Stomach (tissue), 4 donors: ENCODE measurements at regions not wholly inside any gene's neighbourhood (a gene's known extent, or its start where the extent isn't known, plus 50 kb on each side); places are given as distances from the start of the nearest gene placed in this dataset.

ENCODE experiments used
- CTCF ChIP-seq, 7 experiments: fragments of 450-650 bp in 4 of 7; fragments of 200-600 bp in 3 of 7; sonication (generic) in 3 of 7; IDR thresholded peaks; one replicate each; pipeline ENCODE4 v1.5.1; 2016 to 2019; ENCODE audit warnings: antibody characterized with exemption in 7 of 7, control low read depth in 2 of 7, mild to moderate bottlenecking in 1 of 7
- EP300 ChIP-seq: sonication (generic); formaldehyde crosslinking; IDR thresholded peaks from one replicate; pipeline ENCODE4 v1.6.1; 2017; ENCODE audit warnings: antibody characterized with exemption
- POLR2AphosphoS5 ChIP-seq, 3 donors: sonication (generic); formaldehyde crosslinking; IDR thresholded peaks; one replicate each; pipeline ENCODE4 v1.6.1; 2016; ENCODE audit warnings: antibody characterized with exemption in 3 of 3

GRCh38 chr21:43352568-43353281 is 74.2 kb downstream of the SIK1 start:
- TF ChIP-seq CTCF (IDR thresholded peaks at IDR 0.05) (no peak), EP300 (no peak), POLR2AphosphoS5 (IDR thresholded peaks at IDR 0.05) (no peak)
